Natural killer cell treated with Interleukin-12 subunit alpha and Interleukin-12 subunit beta and Interleukin-15 and Interleukin-18, amount 100 ng/mL, for 72 hours (primary cell): ENCODE measurements at regions not wholly inside any gene's neighbourhood (a gene's known extent, or its start where the extent isn't known, plus 50 kb on each side); places are given as distances from the start of the nearest gene placed in this dataset.

Source experiments
- ATAC-seq, 2 donors: fragments of 150-1000 bp; cut with Tn5 transposase in 1 of 2; sonication (Bioruptor Pico), chemical (Tn5 transposase) in 1 of 2; 2 replicates each; pipeline ENCODE4 v1.10.0; 2021
- DNase-seq: peaks from one replicate; pipeline ENCODE4 v3.0.0; 2022; ENCODE audit warnings: low spot score
- H3K27ac Mint-ChIP-seq, 2 donors: 1 replicate in 1 of 2; 2 replicates in 1 of 2; pipeline ENCODE4 v1.8.0; 2022; ENCODE audit warnings: mixed read lengths in 2 of 2, mild to moderate bottlenecking in 1 of 2, moderate library complexity in 1 of 2
- H3K27me3 Mint-ChIP-seq, 2 donors: 1 replicate in 1 of 2; 2 replicates in 1 of 2; pipeline ENCODE4 v1.8.0; 2022; ENCODE audit warnings: mixed read lengths in 2 of 2
- H3K36me3 Mint-ChIP-seq: one replicate; pipeline ENCODE4 v1.8.0; 2022; ENCODE audit warnings: mixed read lengths
- H3K4me1 Mint-ChIP-seq, 2 donors: 1 replicate in 1 of 2; 2 replicates in 1 of 2; pipeline ENCODE4 v1.8.0; 2022; ENCODE audit warnings: low read depth in 2 of 2, mixed read lengths in 2 of 2, mild to moderate bottlenecking in 1 of 2
- H3K4me3 Mint-ChIP-seq: one replicate; pipeline ENCODE4 v1.8.0; 2022; ENCODE audit warnings: mixed read lengths
- H3K9me3 Mint-ChIP-seq: 2 replicates; pipeline ENCODE4 v1.8.0; 2022; ENCODE audit warnings: mixed read lengths

- peak; percentile 30 to 53 for ATAC-seq
- peak overlapping the region; percentile 64 for H3K4me3 Mint-ChIP-seq
These were observed 81.5 kb downstream of the CPN2 start for GRCh38 chr3:194269610-194270145.

DNA sequence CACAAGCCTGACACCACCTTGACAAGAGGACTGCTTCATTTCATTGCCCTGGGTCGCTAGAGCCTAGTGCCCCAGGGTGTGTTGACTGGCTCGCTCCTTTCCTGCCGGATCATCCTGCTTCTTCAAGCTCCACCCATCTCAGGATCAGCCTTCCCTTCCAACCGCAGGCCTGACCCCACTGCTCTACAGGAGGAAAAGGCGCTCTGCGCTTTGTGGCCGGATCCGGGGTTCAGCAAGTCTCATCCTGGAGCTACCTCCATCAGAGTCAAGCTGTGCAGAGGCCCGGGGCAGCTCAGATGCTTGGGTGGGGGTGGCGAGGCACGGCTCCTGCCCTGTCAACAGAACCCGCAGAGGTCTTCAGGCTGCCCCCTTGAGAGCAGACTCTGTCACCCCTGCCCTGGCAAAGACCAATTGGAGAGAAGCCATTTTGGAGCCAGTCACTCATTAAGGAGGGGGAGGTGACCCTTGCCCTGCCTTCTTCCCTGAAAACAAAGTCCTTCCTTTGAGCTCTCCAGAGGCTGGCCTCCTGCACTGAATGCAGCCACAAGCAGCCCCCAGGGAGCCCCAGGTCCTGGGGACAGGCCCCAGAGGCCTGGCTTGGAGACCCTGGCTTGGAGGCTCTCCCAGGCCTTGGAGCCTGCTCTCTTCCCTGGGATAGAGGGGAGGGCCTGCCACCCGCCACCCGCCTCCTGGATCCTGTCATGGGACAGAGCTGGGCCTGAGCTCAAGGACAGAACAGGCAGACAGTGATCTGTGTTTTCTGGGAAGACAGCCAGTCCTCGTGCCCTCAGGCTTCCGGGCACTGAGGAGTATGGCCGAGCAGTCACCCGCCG is 80.3 kb downstream of the CPN2 start:
- Mint-ChIP-seq H3K4me1 (peaks cover 19 to 28% of the 10 kb centered on the region in 2 donors), H3K9me3 (no peaks in the 10 kb centered on the region), H3K27me3 (peaks cover 0 to 5% of the 10 kb centered on the region in 2 donors), H3K27ac (peak overlapping the region in 1 of 2 donors; percentile 79), H3K36me3 (no peaks in the 10 kb centered on the region), H3K4me3 (no peak overlapping the region)
- DNase-seq (peak; percentile 42), ATAC-seq (no peak)

More at GRCh38 chr3:194269610-194270145, 81.5 kb downstream of the CPN2 start:
- H3K27ac Mint-ChIP-seq, result peak overlapping the region in 1 of 2 donors; percentile 79
- peak; percentile 61 for DNase-seq
- H3K9me3 Mint-ChIP-seq, result no peaks in the 10 kb centered on the region
- H3K27me3 Mint-ChIP-seq, result peaks cover 0 to 6% of the 10 kb centered on the region in 2 donors
- peaks cover 11 to 26% of the 10 kb centered on the region in 2 donors for H3K4me1 Mint-ChIP-seq
- H3K36me3 Mint-ChIP-seq, result no peaks in the 10 kb centered on the region

- no peaks in the 10 kb centered on the region for H3K9me3 Mint-ChIP-seq
- H3K4me3 Mint-ChIP-seq, result no peak overlapping the region
- H3K36me3 Mint-ChIP-seq, result no peaks in the 10 kb centered on the region
- H3K4me1 Mint-ChIP-seq, result peaks cover 14 to 23% of the 10 kb centered on the region in 2 donors
- ATAC-seq (peak in 1 of 2 donors; percentile 5), DNase-seq (peak; percentile 37)
- H3K27ac Mint-ChIP-seq, result no peak overlapping the region
- no peaks in the 10 kb centered on the region for H3K27me3 Mint-ChIP-seq
These were observed 79.6 kb downstream of the CPN2 start for GRCh38 chr3:194271460-194272035.

- Mint-ChIP-seq H3K27ac (no peak overlapping the region), H3K36me3 (no peaks in the 10 kb centered on the region), H3K4me3 (no peak overlapping the region), H3K4me1 (peaks cover 14 to 23% of the 10 kb centered on the region in 2 donors), H3K9me3 (no peaks in the 10 kb centered on the region), H3K27me3 (no peaks in the 10 kb centered on the region)
- DNase-seq, result no peak
- ATAC-seq, result no peak
These were observed 78.9 kb downstream of the CPN2 start for GRCh38 chr3:194272221-194272620.

DNA sequence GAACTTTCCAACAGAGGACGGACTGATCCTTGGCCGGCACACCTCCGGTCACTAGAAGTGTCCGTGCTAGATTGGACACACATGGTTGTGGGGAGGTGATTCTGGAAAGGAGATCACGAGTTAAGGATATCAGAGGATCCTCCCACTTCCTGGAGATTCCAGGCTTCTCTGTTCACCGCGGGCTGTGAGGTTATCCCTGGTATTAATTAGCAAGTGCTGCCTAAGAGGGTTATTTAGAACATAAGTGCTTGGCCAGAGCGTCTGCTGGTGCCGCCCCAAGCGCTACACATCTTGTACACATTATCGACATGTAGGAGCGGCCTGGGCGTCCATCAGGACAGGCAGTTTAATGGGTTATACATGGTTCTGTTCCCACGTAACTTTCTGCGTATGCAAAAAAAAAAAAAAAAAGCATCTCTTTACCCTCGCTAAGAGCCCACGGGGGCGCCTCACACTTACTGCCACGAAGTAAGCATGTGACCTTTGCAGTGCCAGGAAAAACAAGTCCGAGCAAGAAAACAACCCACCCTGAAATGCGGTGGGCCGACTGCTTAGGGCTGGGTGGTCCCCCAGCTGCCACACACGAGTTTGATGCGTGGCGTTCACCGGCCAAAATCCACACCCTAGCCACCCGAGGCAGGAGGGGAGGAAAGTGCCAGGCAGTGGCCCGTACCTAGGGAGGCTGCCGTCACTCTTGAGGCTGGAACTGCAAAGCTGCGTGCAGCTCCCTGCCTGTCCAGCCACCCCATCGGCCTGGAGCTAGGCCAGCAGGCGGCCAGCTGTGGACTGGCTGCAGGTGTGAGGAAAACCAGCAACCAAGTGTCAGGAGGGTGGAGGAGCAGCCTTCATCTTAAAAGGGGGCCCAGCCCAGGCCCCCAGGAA is 78.0 kb downstream of the CPN2 start:
- no peak overlapping the region for H3K4me3 Mint-ChIP-seq
- ATAC-seq, result no peak

GRCh38 chr3:194273743-194274310 is 77.3 kb downstream of the CPN2 start:
- Mint-ChIP-seq H3K27me3 (no peaks in the 10 kb centered on the region), H3K4me3 (no peak overlapping the region), H3K27ac (no peak overlapping the region), H3K4me1 (peaks cover 14 to 20% of the 10 kb centered on the region in 2 donors), H3K36me3 (no peaks in the 10 kb centered on the region), H3K9me3 (no peaks in the 10 kb centered on the region)
- ATAC-seq (peak in 1 of 2 donors; percentile 18), DNase-seq (peak; percentile 49)

More for the DNA sequence above, 78.0 kb downstream of the CPN2 start:
- H3K27ac Mint-ChIP-seq, result no peak overlapping the region
- peaks cover 14 to 23% of the 10 kb centered on the region in 2 donors for H3K4me1 Mint-ChIP-seq
- no peaks in the 10 kb centered on the region for H3K9me3 Mint-ChIP-seq
- H3K27me3 Mint-ChIP-seq, result no peaks in the 10 kb centered on the region
- peak; percentile 55 for DNase-seq
- H3K36me3 Mint-ChIP-seq, result no peaks in the 10 kb centered on the region

DNA sequence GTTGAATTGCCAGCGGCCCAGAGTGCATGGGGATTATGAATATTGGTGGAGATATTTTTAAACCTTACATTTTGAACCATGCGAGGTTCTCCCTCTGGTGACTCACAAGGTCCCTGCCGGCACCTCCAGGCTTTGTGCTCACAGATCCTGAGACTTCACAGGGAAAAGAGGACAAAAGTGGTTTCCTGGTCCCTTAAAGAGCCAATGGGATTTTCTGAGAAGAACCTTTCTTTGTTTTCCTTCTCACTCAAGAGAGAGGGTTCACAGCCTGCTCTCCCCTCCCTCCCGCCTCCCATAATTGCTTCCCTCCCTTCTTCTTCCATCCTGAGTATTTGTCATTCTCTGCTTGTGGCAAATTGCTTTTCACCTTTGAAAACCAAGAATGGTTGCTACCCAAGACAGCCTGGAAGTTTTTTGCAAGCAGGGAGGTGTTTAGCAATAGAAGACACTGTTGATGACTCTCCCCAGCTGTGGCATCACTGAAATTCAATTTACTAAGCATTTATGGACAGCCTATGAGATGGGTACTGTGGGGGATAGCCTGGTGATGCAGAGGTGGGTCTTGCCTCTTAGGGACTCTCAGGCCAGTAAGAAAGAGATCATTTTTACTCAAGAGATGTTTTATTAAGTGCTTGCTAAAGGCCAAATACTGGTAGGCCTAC is 76.6 kb downstream of the CPN2 start:
- H3K27ac Mint-ChIP-seq, result peak overlapping the region; percentile 43 to 68
- H3K4me1 Mint-ChIP-seq, result peaks cover 18 to 19% of the 10 kb centered on the region in 2 donors
- H3K36me3 Mint-ChIP-seq, result no peaks in the 10 kb centered on the region
- DNase-seq (peak; percentile 44), ATAC-seq (no peak)
- H3K4me3 Mint-ChIP-seq, result no peak overlapping the region
- no peaks in the 10 kb centered on the region for H3K27me3 Mint-ChIP-seq
- no peaks in the 10 kb centered on the region for H3K9me3 Mint-ChIP-seq

GRCh38 chr3:194275291-194275690 is 75.8 kb downstream of the CPN2 start:
- peak overlapping the region; percentile 43 to 68 for H3K27ac Mint-ChIP-seq
- H3K27me3 Mint-ChIP-seq, result no peaks in the 10 kb centered on the region
- peaks cover 19 to 21% of the 10 kb centered on the region in 2 donors for H3K4me1 Mint-ChIP-seq
- H3K9me3 Mint-ChIP-seq, result no peaks in the 10 kb centered on the region
- H3K36me3 Mint-ChIP-seq, result no peaks in the 10 kb centered on the region
- ATAC-seq (no peak), DNase-seq (peak; percentile 25)
- H3K4me3 Mint-ChIP-seq, result no peak overlapping the region

DNA sequence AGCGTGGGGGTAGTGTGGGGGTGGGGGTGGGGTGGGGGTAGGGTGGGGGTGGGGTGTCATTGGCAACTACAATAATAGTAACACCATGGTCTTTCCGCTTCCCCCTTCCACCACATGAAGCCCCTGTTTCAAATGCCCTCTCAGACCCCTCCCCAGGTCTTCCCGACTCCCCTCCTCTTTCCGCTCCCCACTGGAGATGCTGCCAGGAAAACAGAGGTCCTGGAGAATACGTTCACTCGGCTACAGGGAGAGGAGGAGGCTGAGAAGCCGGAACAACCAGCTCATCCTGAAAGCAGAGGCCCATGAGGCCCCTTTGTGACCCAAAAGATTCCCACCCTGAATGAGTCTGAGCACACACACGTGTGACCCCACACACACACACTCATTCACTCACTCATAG is 75.4 kb downstream of the CPN2 start:
- peak overlapping the region; percentile 17 to 43 for H3K27ac Mint-ChIP-seq
- H3K27me3 Mint-ChIP-seq, result no peaks in the 10 kb centered on the region
- peaks cover 19 to 23% of the 10 kb centered on the region in 2 donors for H3K4me1 Mint-ChIP-seq
- H3K9me3 Mint-ChIP-seq, result no peaks in the 10 kb centered on the region
- no peak overlapping the region for H3K4me3 Mint-ChIP-seq
- no peak for ATAC-seq
- DNase-seq, result no peak
- H3K36me3 Mint-ChIP-seq, result no peaks in the 10 kb centered on the region

- Mint-ChIP-seq H3K27ac (no peak overlapping the region), H3K4me1 (peaks cover 19 to 24% of the 10 kb centered on the region in 2 donors), H3K36me3 (no peaks in the 10 kb centered on the region), H3K27me3 (no peaks in the 10 kb centered on the region), H3K9me3 (no peaks in the 10 kb centered on the region), H3K4me3 (no peak overlapping the region)
- DNase-seq, result no peak
- ATAC-seq, result no peak
These were observed 74.4 kb downstream of the CPN2 start for GRCh38 chr3:194276768-194277103.

DNA sequence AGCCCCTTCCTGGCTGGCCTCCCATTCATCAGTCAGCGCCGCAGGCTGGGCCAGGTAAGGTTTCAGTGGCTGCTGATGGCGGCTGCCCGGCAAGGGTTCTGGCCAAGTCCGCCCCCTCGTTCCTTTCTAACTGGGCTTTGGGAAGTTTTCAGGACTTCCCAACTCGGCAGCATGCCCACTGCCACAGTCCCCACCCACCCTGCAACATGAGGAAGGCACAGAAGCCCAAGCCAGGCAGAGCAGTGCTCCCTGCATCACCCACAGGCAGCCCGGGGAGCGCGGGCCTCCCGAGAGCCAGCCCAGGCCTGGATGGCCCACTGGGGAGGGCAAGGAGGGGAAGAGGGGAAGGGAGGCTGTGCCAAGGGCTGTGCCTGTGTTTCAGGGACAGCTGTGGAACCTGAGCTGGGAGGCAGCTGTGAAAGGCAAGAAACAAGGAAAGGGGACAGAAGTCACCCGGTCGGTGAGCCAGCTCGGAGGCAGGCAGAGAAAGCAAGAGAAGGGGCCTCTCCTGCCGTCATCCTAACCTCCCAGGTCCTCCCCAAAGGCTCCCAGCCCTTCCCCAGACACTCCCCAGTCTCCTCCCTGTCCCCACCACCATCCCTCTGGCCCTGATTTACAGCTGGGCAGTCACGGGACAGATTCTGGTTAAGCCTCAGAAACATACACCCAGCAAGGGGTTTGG is 73.9 kb downstream of the CPN2 start:
- DNase-seq, result peak; percentile 20
- H3K27me3 Mint-ChIP-seq, result peaks cover under 1 to 3% of the 10 kb centered on the region in 2 donors
- peaks cover 19 to 24% of the 10 kb centered on the region in 2 donors for H3K4me1 Mint-ChIP-seq
- no peak overlapping the region for H3K4me3 Mint-ChIP-seq
- no peak for ATAC-seq
- no peaks in the 10 kb centered on the region for H3K9me3 Mint-ChIP-seq
- no peak overlapping the region for H3K27ac Mint-ChIP-seq
- H3K36me3 Mint-ChIP-seq, result no peaks in the 10 kb centered on the region

DNA sequence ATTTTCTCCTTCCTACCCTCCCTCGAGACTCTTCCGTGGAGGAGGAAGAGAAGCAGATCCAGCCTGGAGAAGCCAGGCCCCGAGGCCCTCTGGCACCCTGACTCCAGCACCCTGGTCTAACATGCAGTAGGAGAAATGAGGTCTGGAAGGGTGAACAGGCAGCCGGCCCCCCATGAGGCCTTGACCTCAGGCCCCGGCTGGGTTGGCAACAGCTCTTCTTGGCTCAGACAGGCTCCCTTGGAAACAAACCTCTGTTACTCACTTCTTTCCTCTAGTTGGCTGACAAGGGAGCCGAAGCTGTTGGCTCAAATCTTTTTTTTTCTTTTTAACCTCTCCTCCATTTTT is 73.4 kb downstream of the CPN2 start:
- H3K4me3 Mint-ChIP-seq, result no peak overlapping the region
- peak; percentile 44 for DNase-seq
- peaks cover 6 to 8% of the 10 kb centered on the region in 2 donors for H3K27me3 Mint-ChIP-seq
- H3K9me3 Mint-ChIP-seq, result no peaks in the 10 kb centered on the region
- peaks cover 22 to 24% of the 10 kb centered on the region in 2 donors for H3K4me1 Mint-ChIP-seq
- no peak overlapping the region for H3K27ac Mint-ChIP-seq
- no peak for ATAC-seq
- no peaks in the 10 kb centered on the region for H3K36me3 Mint-ChIP-seq
